ENCODE measurements at regions not wholly inside any gene's neighbourhood (a gene's known extent, or its start where the extent isn't known, plus 50 kb on each side); places are given as distances from the start of the nearest gene placed in this dataset.

DNA sequence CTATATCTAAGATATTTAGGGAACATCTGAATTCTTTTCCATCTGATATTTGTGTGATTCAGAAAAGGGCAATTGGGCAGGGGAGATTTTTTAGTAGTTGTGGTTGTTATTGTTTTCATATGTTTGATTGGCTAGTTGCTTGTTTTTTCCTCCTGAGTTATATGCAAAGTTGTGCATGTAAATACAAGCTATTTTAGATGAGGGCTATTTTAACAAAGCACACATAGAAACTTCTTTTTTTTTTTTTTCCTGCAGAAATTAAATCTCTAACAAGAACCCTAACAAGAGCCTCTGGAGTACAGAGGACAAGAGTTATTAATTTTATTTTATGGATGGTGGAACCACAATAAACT is 559.1 kb downstream of the CETN3 start:
- Histone ChIP-seq H3K9me3 (ENCODE audit: control insufficient read depth, low read length) (no peaks in the 10 kb centered on the region), H3K4me1 (no peaks in the 10 kb centered on the region), H3K27ac (no peak overlapping the region), H3K4me2 (ENCODE audit: low read length) (no peak overlapping the region), H3K27me3 (ENCODE audit: control insufficient read depth, insufficient read depth, low read length) (no peaks in the 10 kb centered on the region), H3K9ac (no peak overlapping the region), H3K36me3 (ENCODE audit: control insufficient read depth, insufficient read depth, low read length) (no peaks in the 10 kb centered on the region), H3K79me2 (no peaks in the 10 kb centered on the region), H2AFZ (no peak overlapping the region), H3K4me3 (ENCODE audit: low read depth, low read length) (no peak overlapping the region)
- TF ChIP-seq, protein P1, sequence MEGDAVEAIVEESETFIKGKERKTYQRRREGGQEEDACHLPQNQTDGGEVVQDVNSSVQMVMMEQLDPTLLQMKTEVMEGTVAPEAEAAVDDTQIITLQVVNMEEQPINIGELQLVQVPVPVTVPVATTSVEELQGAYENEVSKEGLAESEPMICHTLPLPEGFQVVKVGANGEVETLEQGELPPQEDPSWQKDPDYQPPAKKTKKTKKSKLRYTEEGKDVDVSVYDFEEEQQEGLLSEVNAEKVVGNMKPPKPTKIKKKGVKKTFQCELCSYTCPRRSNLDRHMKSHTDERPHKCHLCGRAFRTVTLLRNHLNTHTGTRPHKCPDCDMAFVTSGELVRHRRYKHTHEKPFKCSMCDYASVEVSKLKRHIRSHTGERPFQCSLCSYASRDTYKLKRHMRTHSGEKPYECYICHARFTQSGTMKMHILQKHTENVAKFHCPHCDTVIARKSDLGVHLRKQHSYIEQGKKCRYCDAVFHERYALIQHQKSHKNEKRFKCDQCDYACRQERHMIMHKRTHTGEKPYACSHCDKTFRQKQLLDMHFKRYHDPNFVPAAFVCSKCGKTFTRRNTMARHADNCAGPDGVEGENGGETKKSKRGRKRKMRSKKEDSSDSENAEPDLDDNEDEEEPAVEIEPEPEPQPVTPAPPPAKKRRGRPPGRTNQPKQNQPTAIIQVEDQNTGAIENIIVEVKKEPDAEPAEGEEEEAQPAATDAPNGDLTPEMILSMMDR (IDR thresholded peaks at IDR 0.05): no peak

DNA sequence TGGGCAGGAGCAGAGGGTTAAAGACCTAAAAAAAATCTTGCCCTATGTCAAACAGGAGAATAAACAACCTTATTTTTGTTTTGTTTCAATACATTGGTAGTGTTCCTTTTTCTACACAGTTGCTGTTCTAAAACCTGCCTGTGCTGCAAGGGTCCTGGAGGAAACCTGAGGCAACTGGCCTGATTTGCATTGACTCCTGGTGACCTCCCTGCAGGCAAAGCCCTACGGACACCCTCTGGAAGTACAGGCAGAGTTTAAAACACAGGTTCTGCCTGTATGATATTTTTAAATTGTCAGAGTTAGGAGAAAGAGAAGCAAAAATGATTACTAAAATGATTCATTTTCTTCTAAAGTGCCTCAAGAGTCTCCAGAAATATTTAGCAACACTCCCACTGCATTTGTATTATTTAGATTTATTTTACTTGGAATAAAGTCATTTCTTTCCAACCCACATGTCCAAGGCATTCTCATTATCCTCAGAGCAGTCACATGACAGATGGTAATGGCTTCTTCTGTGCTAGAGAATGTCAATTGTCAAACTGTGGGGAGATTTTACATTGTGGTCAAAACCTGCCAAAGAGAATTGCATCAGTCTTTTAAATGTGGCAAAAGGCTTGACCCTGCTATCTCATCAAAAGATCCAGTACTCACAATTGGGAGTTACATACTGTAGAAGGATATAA is 559.6 kb downstream of the CETN3 start:
- H3K36me3 ChIP-seq (ENCODE audit: control insufficient read depth, insufficient read depth, low read length): no peaks in the 10 kb centered on the region
- H3K27me3 ChIP-seq (ENCODE audit: control insufficient read depth, insufficient read depth, low read length): no peaks in the 10 kb centered on the region
- no peak overlapping the region for H3K4me3 ChIP-seq (ENCODE audit: low read depth, low read length)
- no peak overlapping the region for H2AFZ ChIP-seq
- no peaks in the 10 kb centered on the region for H3K79me2 ChIP-seq
- TF ChIP-seq, protein P1 (IDR thresholded peaks at IDR 0.05): no peak
- no peak overlapping the region for H3K4me2 ChIP-seq (ENCODE audit: low read length)
- H3K9me3 ChIP-seq (ENCODE audit: control insufficient read depth, low read length): no peaks in the 10 kb centered on the region
- H3K27ac ChIP-seq: no peak overlapping the region
- no peaks in the 10 kb centered on the region for H3K4me1 ChIP-seq
- no peak overlapping the region for H3K9ac ChIP-seq

DNA sequence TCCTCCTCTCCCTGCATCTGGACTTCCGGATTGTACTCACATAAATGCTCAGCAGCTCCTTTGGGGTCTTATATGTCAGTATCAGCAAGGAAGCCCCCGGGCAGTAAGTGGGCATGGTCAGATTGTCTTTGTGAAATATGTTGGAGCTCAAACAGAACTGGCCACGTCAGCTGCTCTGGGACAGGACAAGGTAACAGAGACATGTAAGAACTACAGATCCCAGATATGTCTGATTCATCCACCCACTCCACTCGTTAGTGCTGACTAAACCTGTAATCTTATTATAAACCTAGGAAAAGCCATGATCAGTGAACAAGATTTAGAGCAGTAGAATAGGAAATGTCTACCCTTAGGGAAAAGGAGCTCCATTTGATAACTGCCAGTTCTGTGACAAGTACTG is 561.8 kb downstream of the CETN3 start:
- Histone ChIP-seq H3K9me3 (ENCODE audit: control insufficient read depth, low read length) (no peaks in the 10 kb centered on the region), H3K27ac (no peak overlapping the region), H3K79me2 (no peaks in the 10 kb centered on the region), H3K36me3 (ENCODE audit: control insufficient read depth, insufficient read depth, low read length) (no peaks in the 10 kb centered on the region), H3K4me1 (no peaks in the 10 kb centered on the region), H3K9ac (no peak overlapping the region), H2AFZ (no peak overlapping the region), H3K4me2 (ENCODE audit: low read length) (no peak overlapping the region), H3K4me3 (ENCODE audit: low read depth, low read length) (no peak overlapping the region), H3K27me3 (ENCODE audit: control insufficient read depth, insufficient read depth, low read length) (no peaks in the 10 kb centered on the region)
- TF ChIP-seq, protein P1 (IDR thresholded peaks at IDR 0.05): no peak

DNA sequence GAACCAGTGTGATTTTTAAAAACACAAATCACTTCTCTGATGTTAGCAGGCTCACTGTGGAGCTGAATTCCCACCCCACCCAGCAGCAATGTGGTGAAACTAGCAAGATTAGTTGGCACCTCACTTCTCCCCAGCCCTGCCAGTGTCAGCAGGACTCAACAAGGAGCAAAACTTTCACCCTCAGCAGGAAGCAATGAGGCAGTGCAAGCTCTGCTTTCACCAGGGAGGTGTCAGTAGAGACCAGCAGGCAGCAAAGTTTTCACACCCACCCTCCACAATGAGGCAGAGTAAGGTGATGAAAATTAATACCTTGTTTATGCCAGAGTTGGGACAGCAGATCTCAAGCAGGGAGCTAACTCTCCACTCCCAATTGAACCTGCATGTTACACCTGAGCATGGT is 565.0 kb downstream of the CETN3 start:
- Histone ChIP-seq H3K36me3 (ENCODE audit: control insufficient read depth, insufficient read depth, low read length) (no peaks in the 10 kb centered on the region), H3K4me3 (ENCODE audit: low read depth, low read length) (no peak overlapping the region), H2AFZ (no peak overlapping the region), H3K79me2 (no peaks in the 10 kb centered on the region), H3K9me3 (ENCODE audit: control insufficient read depth, low read length) (no peaks in the 10 kb centered on the region), H3K4me2 (ENCODE audit: low read length) (no peak overlapping the region), H3K27ac (no peak overlapping the region), H3K27me3 (ENCODE audit: control insufficient read depth, insufficient read depth, low read length) (no peaks in the 10 kb centered on the region), H3K4me1 (no peaks in the 10 kb centered on the region), H3K9ac (no peak overlapping the region)
- TF ChIP-seq, protein P1 (IDR thresholded peaks at IDR 0.05): no peak

DNA sequence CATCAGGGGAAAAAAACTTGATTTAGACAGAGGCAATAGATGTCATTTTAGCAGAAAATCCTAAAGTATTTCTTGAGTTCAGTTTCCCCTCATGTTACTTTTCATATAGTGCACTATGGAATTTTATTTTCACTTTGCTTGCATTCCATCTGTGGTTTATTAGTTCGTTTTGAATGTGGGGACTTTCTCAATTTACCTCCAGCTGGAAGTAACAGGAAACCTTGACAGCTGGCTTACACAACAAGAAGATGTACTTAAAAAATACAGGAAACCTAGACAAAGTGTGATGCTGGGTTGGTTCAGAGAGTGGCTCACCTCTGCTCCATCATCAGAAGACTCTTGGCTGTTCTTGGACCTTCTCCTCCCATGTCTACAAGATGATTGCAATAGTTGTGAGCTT is 567.0 kb downstream of the CETN3 start:
- Histone ChIP-seq H3K27me3 (ENCODE audit: control insufficient read depth, insufficient read depth, low read length) (no peaks in the 10 kb centered on the region), H3K27ac (no peak overlapping the region), H3K4me1 (no peaks in the 10 kb centered on the region), H2AFZ (no peak overlapping the region), H3K4me3 (ENCODE audit: low read depth, low read length) (no peak overlapping the region), H3K9me3 (ENCODE audit: control insufficient read depth, low read length) (no peaks in the 10 kb centered on the region), H3K36me3 (ENCODE audit: control insufficient read depth, insufficient read depth, low read length) (no peaks in the 10 kb centered on the region), H3K79me2 (no peaks in the 10 kb centered on the region), H3K4me2 (ENCODE audit: low read length) (no peak overlapping the region), H3K9ac (no peak overlapping the region)
- TF ChIP-seq, protein P1 (IDR thresholded peaks at IDR 0.05): no peak

Data from parathyroid adenoma (tissue), 2 donors.